NCI-H2227 (cell line): ENCODE measurements at regions not wholly inside any gene's neighbourhood (a gene's known extent, or its start where the extent isn't known, plus 50 kb on each side); places are given as distances from the start of the nearest gene placed in this dataset.
A peak's percentile ranks its signal among the peaks of the same experiment; 100 is the strongest.
"Not testable (repeated sequence)": the region's sequence is repeated elsewhere in the genome, so short reads cannot be mapped to it uniquely, and the experiment has no call there.

ENCODE experiments used
- DNase-seq: peaks from one replicate; lab custom pipeline; 2025; ENCODE audit not compliant: unreplicated experiment; lab: John Stamatoyannopoulos, UW

- DNase-seq = no peak
Measured at GRCh38 chr9:21533597-21533996, 51.5 kb upstream of the IFNE start.

DNA sequence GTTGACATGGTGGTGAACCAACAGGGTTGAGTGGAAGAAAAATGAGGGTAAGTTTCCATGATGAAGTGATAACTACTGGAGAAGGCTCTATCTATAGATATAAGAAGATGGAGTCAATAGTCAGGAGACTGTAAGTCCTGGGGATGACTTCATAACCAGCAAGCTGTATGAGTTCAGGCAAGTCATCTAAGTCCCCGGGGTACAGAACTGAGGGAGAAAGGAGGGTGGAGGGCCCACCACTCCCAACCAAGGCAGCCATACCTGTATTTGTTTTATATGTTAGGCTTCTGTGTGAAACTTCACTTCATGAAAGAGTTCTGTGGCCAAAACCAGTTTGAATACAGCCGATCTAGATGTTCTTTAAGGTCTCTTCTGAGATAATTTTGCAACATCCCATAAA lies 53.3 kb upstream of the IFNE start:
- no peak for DNase-seq

DNA sequence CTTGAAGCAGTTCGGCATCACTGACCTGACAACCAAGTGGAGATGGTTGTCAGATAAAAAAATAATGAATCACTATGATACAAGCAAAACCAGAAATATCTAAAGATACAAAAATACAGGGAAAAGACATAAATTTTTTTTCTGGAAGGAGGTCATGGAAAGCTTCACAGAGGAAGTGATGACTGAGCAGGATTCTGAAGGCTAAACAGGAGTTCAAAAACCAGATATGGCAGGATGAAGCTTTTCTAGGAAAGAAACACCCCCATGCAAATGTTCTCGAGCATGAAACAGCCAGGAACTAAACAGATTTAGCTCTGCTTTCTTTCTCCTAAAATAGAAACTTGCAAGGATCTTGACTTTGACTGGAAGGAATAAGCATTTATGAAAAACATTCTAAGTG lies 60.7 kb upstream of the IFNE start:
- DNase-seq = no peak

- DNase-seq = no peak
Measured at GRCh38 chr9:21543187-21543586, 61.1 kb upstream of the IFNE start.

DNA sequence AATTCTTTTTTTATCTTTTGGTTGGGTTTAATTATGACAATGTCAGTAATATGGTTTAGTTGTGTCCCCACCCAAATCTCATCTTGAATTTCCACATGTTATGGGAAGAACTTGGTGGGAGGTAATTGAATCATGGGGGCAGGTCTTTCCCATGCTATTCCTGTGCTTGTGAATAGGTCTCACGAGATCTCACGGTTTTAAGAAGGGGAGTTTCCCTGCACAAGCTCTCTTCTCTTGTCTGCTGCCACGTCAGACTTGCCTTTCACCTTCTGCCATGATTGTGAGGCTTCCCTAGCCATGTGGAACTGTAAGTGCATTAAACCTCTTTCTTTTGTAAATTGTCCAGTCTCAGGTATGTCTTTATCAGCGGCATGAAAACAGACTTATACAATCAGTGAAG lies 61.7 kb upstream of the IFNE start:
- DNase-seq = not testable (repeated sequence)

- DNase-seq = no peak
Measured at GRCh38 chr9:21546949-21547348, 64.8 kb upstream of the IFNE start.

- DNase-seq = no peak
Measured at GRCh38 chr9:21549251-21549765, 67.2 kb upstream of the IFNE start.

DNA sequence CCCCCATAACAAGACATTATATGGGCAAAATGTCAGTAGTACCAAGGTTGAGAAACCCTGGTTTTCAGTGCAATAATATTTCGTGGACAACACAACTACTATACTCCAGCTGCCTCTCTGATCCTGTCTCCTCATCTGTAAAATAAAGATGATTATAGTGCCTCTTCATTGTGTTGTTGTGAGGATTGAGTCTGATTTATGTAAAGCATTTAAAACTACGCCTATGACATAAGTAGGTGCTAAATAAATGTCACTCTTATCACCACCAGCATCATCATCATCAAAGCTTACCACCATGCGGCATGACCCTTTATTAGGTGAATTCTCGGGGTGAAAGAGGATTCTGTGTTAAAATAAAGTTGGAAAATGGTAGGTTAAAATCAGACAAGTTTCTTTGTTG lies 67.8 kb upstream of the IFNE start:
- DNase-seq = no peak

GRCh38 chr9:21550392-21550791 lies 68.3 kb upstream of the IFNE start:
- DNase-seq = no peak

- no peak for DNase-seq
Measured at GRCh38 chr9:21551401-21551800, 69.3 kb upstream of the IFNE start.

DNA sequence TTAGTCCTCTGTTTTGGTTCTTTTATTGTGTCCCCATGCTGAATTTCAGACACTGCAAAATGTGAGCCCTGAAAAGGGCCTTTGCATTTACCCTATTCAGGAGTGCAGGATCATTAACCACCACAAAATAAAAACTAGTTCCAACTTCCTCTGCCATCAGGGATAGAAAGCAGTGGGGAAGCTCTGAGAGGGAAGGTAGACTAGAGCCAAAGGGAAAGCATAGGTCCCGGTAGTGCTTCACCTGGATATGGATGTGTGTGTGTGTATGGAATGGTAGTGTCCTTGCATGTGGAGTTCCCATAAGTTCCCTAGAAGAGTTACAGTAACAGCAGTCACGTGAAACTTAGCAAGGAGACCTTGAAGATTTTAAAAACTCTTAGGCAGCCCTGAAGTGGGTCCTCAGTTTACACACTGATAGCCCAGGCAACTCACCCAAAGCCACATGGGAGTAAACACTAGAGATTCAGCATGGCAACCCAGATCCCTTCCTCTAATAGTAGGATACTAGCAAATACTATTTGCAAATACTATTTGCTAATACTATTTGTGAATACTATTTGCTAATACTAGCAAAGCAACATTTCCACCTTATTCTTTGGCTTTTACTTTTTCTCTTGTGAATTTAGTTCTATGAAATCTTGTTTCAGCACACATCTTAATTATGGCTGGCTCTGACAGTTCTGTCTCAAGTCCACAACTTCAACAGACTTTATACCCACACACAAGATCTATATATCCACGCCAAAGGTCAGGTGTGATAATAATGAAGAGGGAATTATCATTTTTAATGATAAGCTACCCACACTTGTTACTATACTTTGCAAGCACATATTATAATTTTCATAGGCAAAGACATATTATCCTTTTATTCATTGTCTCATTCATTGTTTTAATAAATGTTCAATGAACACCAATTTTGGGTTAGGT lies 70.4 kb upstream of the IFNE start:
- no peak for DNase-seq

GRCh38 chr9:21553441-21553840 lies 71.3 kb upstream of the IFNE start:
- no peak for DNase-seq

DNA sequence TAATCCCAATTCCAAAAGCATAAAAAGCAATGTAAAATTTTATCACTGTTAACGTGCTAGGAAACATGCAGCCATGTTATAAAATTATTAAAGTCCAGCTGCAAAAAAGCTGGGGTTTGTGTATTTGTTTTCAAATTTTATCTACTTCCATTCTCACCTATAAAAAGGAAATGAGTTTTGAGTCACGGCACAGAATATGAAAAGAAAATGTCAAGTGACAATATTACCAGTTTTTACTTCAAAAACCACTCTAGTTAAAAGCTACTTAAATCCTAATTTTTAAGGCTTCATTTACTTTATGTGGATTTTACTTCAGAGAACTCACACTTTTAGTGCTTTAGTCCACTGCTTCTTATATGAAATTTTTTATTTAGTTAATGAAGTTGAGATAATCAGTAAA lies 72.7 kb upstream of the IFNE start:
- no peak for DNase-seq

GRCh38 chr9:21555911-21556310 lies 73.8 kb upstream of the IFNE start:
- no peak for DNase-seq

GRCh38 chr9:21556581-21557427 lies 74.7 kb upstream of the IFNE start:
- DNase-seq = no peak

DNA sequence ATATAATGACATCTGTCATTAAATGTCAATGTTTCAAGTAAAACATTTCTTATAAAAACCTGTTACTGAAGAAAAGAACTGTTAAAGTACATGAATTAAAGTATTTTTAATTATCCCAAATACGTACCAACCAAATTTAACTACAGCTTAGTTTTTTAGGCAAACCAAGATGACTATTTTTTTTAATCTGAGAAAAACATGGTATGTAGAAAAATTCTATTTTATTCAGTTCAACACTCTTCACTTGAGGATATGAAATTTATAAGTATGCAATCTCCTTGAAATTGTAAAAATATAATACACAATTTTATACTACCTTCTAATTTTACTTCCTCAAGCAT lies 75.3 kb upstream of the IFNE start:
- no peak for DNase-seq

- DNase-seq = no peak
Measured at GRCh38 chr9:21558079-21558478, 76.0 kb upstream of the IFNE start.

DNA sequence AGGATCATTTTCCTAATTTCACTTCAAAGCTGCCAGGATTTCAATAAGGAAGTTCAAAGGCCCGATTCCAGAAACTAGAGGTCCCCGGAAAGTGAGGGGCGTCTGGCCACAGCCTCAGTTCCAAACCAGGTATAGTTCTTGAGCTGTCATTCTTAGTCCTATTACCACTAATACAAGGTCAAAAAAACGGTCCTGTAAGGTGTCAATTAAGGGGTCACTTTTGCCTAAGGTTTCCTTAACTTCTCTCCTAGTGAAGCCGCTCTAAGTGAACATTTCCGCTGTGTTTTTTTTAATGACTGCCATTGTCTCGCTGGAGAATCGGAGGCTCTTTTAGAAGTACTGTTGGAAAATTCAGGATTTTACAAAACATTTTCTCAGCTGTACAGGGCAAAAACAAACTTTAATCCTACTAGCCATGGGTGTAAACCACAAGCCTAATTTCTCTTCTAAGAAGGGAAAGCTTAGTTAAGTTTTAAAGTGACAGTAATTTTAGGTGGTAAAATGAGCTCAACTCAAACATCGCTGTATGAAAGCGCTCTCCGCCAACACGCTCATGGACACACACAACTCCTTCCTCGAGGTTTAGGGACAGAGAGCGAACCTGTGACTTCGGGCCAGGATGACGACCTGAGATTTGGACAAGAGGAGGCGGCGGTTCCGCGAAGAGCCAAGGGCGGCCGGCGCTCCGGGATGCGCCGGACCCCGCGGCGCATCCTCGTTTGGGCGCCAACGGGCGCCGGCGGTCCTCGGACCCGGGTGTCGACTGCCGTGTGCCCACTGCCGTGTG lies 76.7 kb upstream of the IFNE start:
- DNase-seq = no peak

- peak; percentile 26 for DNase-seq
Measured at GRCh38 chr9:21559402-21560280, 77.5 kb upstream of the IFNE start.

- DNase-seq = no peak
Measured at GRCh38 chr9:21560281-21560745, 78.2 kb upstream of the IFNE start.
